ENCODE measurements at regions not wholly inside any gene's neighbourhood (a gene's known extent, or its start where the extent isn't known, plus 50 kb on each side); places are given as distances from the start of the nearest gene placed in this dataset.

- WGBS (ENCODE audit: insufficient coverage, low coverage, missing lambda C conversion rate), result 0% methylated on average over 3 of the region's 4 CpGs
- no peak for TF ChIP-seq TBL1XR1 (IDR thresholded peaks at IDR 0.05; ENCODE audit: low read length in 2 of 2)
- TF ChIP-seq CREB3L1 (IDR thresholded peaks at IDR 0.05; ENCODE audit: borderline replicate concordance, low read depth), result no peak
- no peak for TF ChIP-seq SOX6 (IDR thresholded peaks at IDR 0.05)
- no peak for TF ChIP-seq CHD2 (IDR thresholded peaks at IDR 0.05; ENCODE audit: low read depth, low read length)
- TF ChIP-seq, protein P1, sequence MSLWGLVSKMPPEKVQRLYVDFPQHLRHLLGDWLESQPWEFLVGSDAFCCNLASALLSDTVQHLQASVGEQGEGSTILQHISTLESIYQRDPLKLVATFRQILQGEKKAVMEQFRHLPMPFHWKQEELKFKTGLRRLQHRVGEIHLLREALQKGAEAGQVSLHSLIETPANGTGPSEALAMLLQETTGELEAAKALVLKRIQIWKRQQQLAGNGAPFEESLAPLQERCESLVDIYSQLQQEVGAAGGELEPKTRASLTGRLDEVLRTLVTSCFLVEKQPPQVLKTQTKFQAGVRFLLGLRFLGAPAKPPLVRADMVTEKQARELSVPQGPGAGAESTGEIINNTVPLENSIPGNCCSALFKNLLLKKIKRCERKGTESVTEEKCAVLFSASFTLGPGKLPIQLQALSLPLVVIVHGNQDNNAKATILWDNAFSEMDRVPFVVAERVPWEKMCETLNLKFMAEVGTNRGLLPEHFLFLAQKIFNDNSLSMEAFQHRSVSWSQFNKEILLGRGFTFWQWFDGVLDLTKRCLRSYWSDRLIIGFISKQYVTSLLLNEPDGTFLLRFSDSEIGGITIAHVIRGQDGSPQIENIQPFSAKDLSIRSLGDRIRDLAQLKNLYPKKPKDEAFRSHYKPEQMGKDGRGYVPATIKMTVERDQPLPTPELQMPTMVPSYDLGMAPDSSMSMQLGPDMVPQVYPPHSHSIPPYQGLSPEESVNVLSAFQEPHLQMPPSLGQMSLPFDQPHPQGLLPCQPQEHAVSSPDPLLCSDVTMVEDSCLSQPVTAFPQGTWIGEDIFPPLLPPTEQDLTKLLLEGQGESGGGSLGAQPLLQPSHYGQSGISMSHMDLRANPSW (CRISPR knock-in tag; IDR thresholded peaks at IDR 0.05), result no peak
- TF ChIP-seq TAF7 (tag; IDR thresholded peaks at IDR 0.05), result no peak
- H3K4me2 ChIP-seq (ENCODE audit: insufficient read depth, low read length), result no peak overlapping the region
- BruUV-seq (replicated peaks), result no TSS peak
- H3K27ac ChIP-seq (ENCODE audit: extremely low read depth, low read depth, low read length), result no peak overlapping the region
- in situ Hi-C loops (cut with MboI) (no loop called here), intact Hi-C loops (cut with micrococcal nuclease) (no loop called here)
- no peaks in the 10 kb centered on the region for H3K9me1 ChIP-seq (ENCODE audit: control insufficient read depth, insufficient read depth, low read length)
- no peaks in the 10 kb centered on the region for H3K27me3 ChIP-seq (ENCODE audit: control insufficient read depth in 2 of 2, insufficient read depth in 2 of 2, low read length in 2 of 2)
- H3K4me3 ChIP-seq, result no peak overlapping the region
- no peak overlapping the region for H3K9ac ChIP-seq (ENCODE audit: insufficient read depth in 1 of 2, low read depth in 2 of 2, low read length in 2 of 2)
- DNase-seq (ENCODE audit: extremely low read depth in 1 of 4, low spot score in 3 of 4) (no peak), FAIRE-seq (no peak), ATAC-seq (no peak)
- no peaks in the 10 kb centered on the region for H3K36me3 ChIP-seq (ENCODE audit: control insufficient read depth, insufficient read depth, low read length)
- H4K20me1 ChIP-seq (replicated peaks; ENCODE audit: control insufficient read depth, insufficient read depth, low read length), result no peaks in the 10 kb centered on the region
- H3K4me1 ChIP-seq (replicated peaks in 1 of 2; ENCODE audit: control insufficient read depth in 2 of 2, insufficient read depth in 2 of 2, low read length in 2 of 2), result no peaks in the 10 kb centered on the region
- H3K79me2 ChIP-seq (ENCODE audit: control insufficient read depth, insufficient read depth, low read length), result no peaks in the 10 kb centered on the region
- H3K9me3 ChIP-seq (replicated peaks; ENCODE audit: control insufficient read depth, insufficient read depth, low read depth, low read length), result no peaks in the 10 kb centered on the region
- H2AFZ ChIP-seq (ENCODE audit: low read depth, low read length), result no peak overlapping the region
- POLR2A ChIA-PET, result no interaction called here
- CTCF ChIA-PET (ENCODE audit: low intra/inter-chr PET ratio), result no interaction called here
These were observed 174.2 kb upstream of the PDE3A start for GRCh38 chr12:20194171-20194570.

Data from K562 (cell line).